Fibroblast of the aortic adventitia (primary cell): ENCODE measurements at regions not wholly inside any gene's neighbourhood (a gene's known extent, or its start where the extent isn't known, plus 50 kb on each side); places are given as distances from the start of the nearest gene placed in this dataset.

Experiments
- DNase-seq: peaks from one replicate; pipeline ENCODE4 v3.0.0-alpha.2; 2010; ENCODE audit warnings: low read depth
- H3K4me3 ChIP-seq: 2 replicates; pipeline ENCODE4 v1.5.1; 2011; ENCODE audit warnings: low read depth, mild to moderate bottlenecking, control low read depth, low read length, moderate library complexity
- TF ChIP-seq, protein P1 (sequence below): IDR thresholded peaks from 2 replicates; pipeline ENCODE4 v1.5.1; 2011; ENCODE audit warnings: mild to moderate bottlenecking, low read length, control low read depth, inconsistent platforms; ENCODE audit not compliant: insufficient read depth

GRCh38 chr13:40333226-40333625, 333.2 kb downstream of the FOXO1 start:
- no peak for DNase-seq
- TF ChIP-seq, protein P1, sequence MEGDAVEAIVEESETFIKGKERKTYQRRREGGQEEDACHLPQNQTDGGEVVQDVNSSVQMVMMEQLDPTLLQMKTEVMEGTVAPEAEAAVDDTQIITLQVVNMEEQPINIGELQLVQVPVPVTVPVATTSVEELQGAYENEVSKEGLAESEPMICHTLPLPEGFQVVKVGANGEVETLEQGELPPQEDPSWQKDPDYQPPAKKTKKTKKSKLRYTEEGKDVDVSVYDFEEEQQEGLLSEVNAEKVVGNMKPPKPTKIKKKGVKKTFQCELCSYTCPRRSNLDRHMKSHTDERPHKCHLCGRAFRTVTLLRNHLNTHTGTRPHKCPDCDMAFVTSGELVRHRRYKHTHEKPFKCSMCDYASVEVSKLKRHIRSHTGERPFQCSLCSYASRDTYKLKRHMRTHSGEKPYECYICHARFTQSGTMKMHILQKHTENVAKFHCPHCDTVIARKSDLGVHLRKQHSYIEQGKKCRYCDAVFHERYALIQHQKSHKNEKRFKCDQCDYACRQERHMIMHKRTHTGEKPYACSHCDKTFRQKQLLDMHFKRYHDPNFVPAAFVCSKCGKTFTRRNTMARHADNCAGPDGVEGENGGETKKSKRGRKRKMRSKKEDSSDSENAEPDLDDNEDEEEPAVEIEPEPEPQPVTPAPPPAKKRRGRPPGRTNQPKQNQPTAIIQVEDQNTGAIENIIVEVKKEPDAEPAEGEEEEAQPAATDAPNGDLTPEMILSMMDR = no peak
- H3K4me3 ChIP-seq = no peak overlapping the region

GRCh38 chr13:40334031-40334430, 332.4 kb downstream of the FOXO1 start:
- DNase-seq = no peak
- TF ChIP-seq, protein P1 = no peak
- H3K4me3 ChIP-seq = no peak overlapping the region

DNA sequence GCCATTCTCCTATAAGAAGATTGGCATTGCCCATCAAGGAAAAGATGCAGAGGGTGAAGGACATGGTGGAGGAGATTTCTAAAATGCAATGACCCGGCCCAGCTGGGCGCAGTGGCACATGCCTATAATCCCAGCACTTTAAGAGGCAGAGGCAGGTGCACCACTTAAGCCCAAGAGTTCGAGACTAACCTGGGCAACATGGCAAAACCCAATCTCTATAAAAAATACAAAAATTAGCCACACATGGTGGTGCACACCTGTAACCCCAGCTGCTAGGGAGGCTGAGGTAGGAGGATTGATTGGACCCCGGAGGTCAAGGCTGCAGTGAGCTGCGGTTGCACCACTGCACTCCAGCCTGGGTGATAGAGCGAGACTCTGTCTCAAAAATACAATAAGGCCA, 331.8 kb downstream of the FOXO1 start:
- no peak overlapping the region for H3K4me3 ChIP-seq
- no peak for DNase-seq
- TF ChIP-seq, protein P1 = no peak

- no peak overlapping the region for H3K4me3 ChIP-seq
- TF ChIP-seq, protein P1 = no peak
- no peak for DNase-seq
Observed at GRCh38 chr13:40336228-40337221, 329.9 kb downstream of the FOXO1 start.

- TF ChIP-seq, protein P1 = no peak
- DNase-seq = no peak
- no peak overlapping the region for H3K4me3 ChIP-seq
Observed at GRCh38 chr13:40337651-40338050, 328.8 kb downstream of the FOXO1 start.

DNA sequence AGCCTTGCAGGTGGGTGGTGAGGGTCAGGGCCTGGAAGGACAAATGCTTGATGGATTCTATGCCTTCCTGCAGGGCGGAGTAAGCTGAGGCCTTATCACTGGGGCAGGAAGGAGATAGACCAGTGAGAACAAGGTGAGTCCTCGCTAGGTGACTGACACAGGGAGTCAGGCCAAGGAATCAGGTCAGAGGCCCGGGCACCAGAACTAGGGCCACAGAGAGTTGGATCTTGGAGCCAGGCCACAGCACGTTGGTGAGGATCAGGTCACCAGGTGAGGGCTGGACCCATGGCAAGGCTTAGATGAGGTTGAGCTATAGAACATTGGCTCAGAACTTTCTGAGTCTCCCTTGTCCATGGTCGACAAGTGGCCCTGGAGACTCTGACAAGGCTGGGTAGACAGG, 328.2 kb downstream of the FOXO1 start:
- TF ChIP-seq, protein P1 = no peak
- DNase-seq = no peak
- no peak overlapping the region for H3K4me3 ChIP-seq
